Colonic mucosa (tissue), 4 donors: ENCODE measurements at regions not wholly inside any gene's neighbourhood (a gene's known extent, or its start where the extent isn't known, plus 50 kb on each side); places are given as distances from the start of the nearest gene placed in this dataset.

Experiments
- DNase-seq: peaks from one replicate; pipeline ENCODE4 v3.0.0-alpha.2; 2020
- H3K27ac ChIP-seq: fragments of 200-600 bp; one replicate; pipeline ENCODE4 v1.8.0; 2021
- H3K27me3 ChIP-seq: fragments of 200-600 bp; one replicate; pipeline ENCODE4 v1.8.0; 2021
- H3K36me3 ChIP-seq: fragments of 200-600 bp; one replicate; pipeline ENCODE4 v1.8.0; 2021
- H3K4me1 ChIP-seq: fragments of 200-600 bp; one replicate; pipeline ENCODE4 v1.8.0; 2021; ENCODE audit warnings: mild to moderate bottlenecking
- H3K4me3 ChIP-seq: fragments of 200-600 bp; one replicate; pipeline ENCODE4 v1.8.0; 2021
- H3K9ac ChIP-seq, 2 donors: one replicate each; pipeline ENCODE4 v1.7.0; 2013; ENCODE audit warnings: control low read depth in 2 of 2, low read depth in 2 of 2, low read length in 2 of 2
- H3K9me3 ChIP-seq: fragments of 200-600 bp; one replicate; pipeline ENCODE4 v1.8.0; 2021
- CTCF ChIP-seq: fragments of 200-600 bp; IDR thresholded peaks from one replicate; pipeline ENCODE4 v1.8.0; 2022; ENCODE audit warnings: antibody characterized with exemption, mild to moderate bottlenecking
- intact Hi-C: fragments of 100-400 bp; cut with DNase I; formaldehyde crosslinking; loops from one replicate; pipeline ENCODE4 v1.14.1; 2022
- donor health status: healthy.
- donor health status: DM: no; HTN: no; CAD: no.
- donor health status: DM: no; HTN: no; CAD: no.

GRCh38 chr2:150168595-150169236 is 318.8 kb downstream of the RND3 start:
- no peaks in the 10 kb centered on the region for H3K27me3 ChIP-seq
- intact Hi-C loops = no loop called here
- no peaks in the 10 kb centered on the region for H3K4me1 ChIP-seq
- no peaks in the 10 kb centered on the region for H3K36me3 ChIP-seq
- no peak overlapping the region for H3K4me3 ChIP-seq
- H3K9me3 ChIP-seq = no peaks in the 10 kb centered on the region
- H3K9ac ChIP-seq = no peak overlapping the region
- DNase-seq = no peak
- TF ChIP-seq CTCF = no peak
- H3K27ac ChIP-seq = no peak overlapping the region

- Histone ChIP-seq H3K9ac (no peak overlapping the region), H3K9me3 (no peaks in the 10 kb centered on the region), H3K27me3 (no peaks in the 10 kb centered on the region), H3K4me3 (no peak overlapping the region), H3K36me3 (no peaks in the 10 kb centered on the region), H3K4me1 (no peaks in the 10 kb centered on the region), H3K27ac (no peak overlapping the region)
- TF ChIP-seq CTCF = no peak
- no peak for DNase-seq
- intact Hi-C loops = no loop called here
Observed at GRCh38 chr2:150167711-150168110, 319.8 kb downstream of the RND3 start.

- no peak overlapping the region for H3K4me3 ChIP-seq
- H3K27ac ChIP-seq = no peak overlapping the region
- intact Hi-C loops = no loop called here
- no peak overlapping the region for H3K9ac ChIP-seq
- H3K27me3 ChIP-seq = no peaks in the 10 kb centered on the region
- DNase-seq = no peak
- H3K36me3 ChIP-seq = no peaks in the 10 kb centered on the region
- no peaks in the 10 kb centered on the region for H3K9me3 ChIP-seq
- TF ChIP-seq CTCF = no peak
- H3K4me1 ChIP-seq = no peaks in the 10 kb centered on the region
Observed at GRCh38 chr2:150166313-150167051, 321.0 kb downstream of the RND3 start.

GRCh38 chr2:150165988-150166312 is 321.5 kb downstream of the RND3 start:
- H3K4me1 ChIP-seq = no peaks in the 10 kb centered on the region
- H3K9ac ChIP-seq = no peak overlapping the region
- no peaks in the 10 kb centered on the region for H3K36me3 ChIP-seq
- H3K9me3 ChIP-seq = no peaks in the 10 kb centered on the region
- H3K27me3 ChIP-seq = no peaks in the 10 kb centered on the region
- TF ChIP-seq CTCF = no peak
- no peak overlapping the region for H3K27ac ChIP-seq
- H3K4me3 ChIP-seq = no peak overlapping the region
- DNase-seq = no peak
- intact Hi-C loops = no loop called here

- Histone ChIP-seq H3K9ac (no peak overlapping the region), H3K4me1 (no peaks in the 10 kb centered on the region)
- intact Hi-C loops = no loop called here
Observed at GRCh38 chr2:150165442-150165841, 322.0 kb downstream of the RND3 start.

More at GRCh38 chr2:150165442-150165841, 322.0 kb downstream of the RND3 start:
- no peak for DNase-seq
- H3K4me3 ChIP-seq = no peak overlapping the region
- no peaks in the 10 kb centered on the region for H3K27me3 ChIP-seq
- TF ChIP-seq CTCF = no peak
- no peak overlapping the region for H3K27ac ChIP-seq
- H3K9me3 ChIP-seq = no peaks in the 10 kb centered on the region
- H3K36me3 ChIP-seq = no peaks in the 10 kb centered on the region
